Adipocyte (in vitro differentiated cells): ENCODE measurements at regions not wholly inside any gene's neighbourhood (a gene's known extent, or its start where the extent isn't known, plus 50 kb on each side); places are given as distances from the start of the nearest gene placed in this dataset.

Source experiments
- DNase-seq: peaks from one replicate; pipeline ENCODE4 v3.0.0-alpha.2; 2015; ENCODE audit warnings: low read depth
- H3K27me3 ChIP-seq: replicated peaks from 2 replicates; pipeline ENCODE4 v1.7.0; 2013; ENCODE audit warnings: mild to moderate bottlenecking, low read length, moderate library complexity; ENCODE audit not compliant: control insufficient read depth, insufficient read depth
- H3K36me3 ChIP-seq: 2 replicates; pipeline ENCODE4 v1.7.0; 2013; ENCODE audit warnings: low read length, mild to moderate bottlenecking, moderate library complexity; ENCODE audit not compliant: control insufficient read depth, insufficient read depth, severe bottlenecking
- H3K4me1 ChIP-seq: 2 replicates; pipeline ENCODE4 v1.7.0; 2013; ENCODE audit warnings: mild to moderate bottlenecking, low read length, moderate library complexity; ENCODE audit not compliant: control insufficient read depth, insufficient read depth
- H3K4me3 ChIP-seq: 2 replicates; pipeline ENCODE4 v1.7.0; 2013; ENCODE audit warnings: mild to moderate bottlenecking, low read length, moderate library complexity
- H3K9ac ChIP-seq: 2 replicates; pipeline ENCODE4 v1.7.0; 2013; ENCODE audit warnings: mild to moderate bottlenecking, low read length, moderate library complexity
- H3K9me3 ChIP-seq: 2 replicates; pipeline ENCODE4 v1.7.0; 2013; ENCODE audit warnings: mild to moderate bottlenecking, low read length, moderate library complexity; ENCODE audit not compliant: control insufficient read depth

DNA sequence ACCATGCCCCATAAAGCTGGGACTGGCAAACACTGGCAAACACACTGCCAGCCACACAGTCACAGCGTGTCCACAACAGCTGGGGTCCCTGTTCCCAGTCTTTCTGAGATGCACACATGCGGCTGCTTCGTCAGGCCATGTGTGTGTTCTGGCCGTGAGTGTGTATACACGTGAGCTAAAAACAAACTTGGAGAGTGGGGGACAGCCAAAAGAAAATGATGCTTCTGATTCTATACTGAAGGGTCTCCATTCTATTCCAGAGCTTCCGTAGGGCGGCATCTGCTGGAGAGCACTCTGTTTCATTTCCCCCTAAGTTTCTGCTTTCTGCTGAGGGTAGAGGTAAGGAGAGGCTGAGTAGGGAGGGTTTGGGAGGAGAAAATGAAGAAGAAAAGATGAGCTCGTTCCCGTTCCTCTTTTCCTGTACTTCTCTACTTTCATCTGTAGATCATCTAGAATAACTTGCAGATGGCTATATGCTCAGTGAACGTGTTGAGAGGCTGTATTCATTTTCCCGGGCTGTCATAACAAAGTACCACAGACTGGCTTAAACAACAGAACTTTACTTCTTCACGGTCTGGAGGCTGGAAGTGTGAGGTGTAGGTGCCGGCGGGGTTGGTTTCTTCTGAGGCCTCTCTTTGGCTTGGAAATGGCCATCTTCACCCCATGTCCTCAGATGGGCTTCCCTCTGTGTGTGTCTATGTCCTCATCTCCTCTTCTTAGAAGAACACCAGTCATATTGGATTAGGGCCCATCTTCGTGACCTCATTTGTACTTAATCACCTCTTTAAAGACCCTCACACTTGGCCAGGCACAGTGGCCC, 151.6 kb downstream of the TOMM20 start:
- H3K9ac ChIP-seq = peak overlapping the region; percentile 17
- H3K27me3 ChIP-seq = no peaks in the 10 kb centered on the region
- no peaks in the 10 kb centered on the region for H3K9me3 ChIP-seq
- H3K4me1 ChIP-seq = peaks cover 82% of the 10 kb centered on the region
- H3K36me3 ChIP-seq = no peaks in the 10 kb centered on the region
- DNase-seq = no peak
- H3K4me3 ChIP-seq = no peak overlapping the region

DNA sequence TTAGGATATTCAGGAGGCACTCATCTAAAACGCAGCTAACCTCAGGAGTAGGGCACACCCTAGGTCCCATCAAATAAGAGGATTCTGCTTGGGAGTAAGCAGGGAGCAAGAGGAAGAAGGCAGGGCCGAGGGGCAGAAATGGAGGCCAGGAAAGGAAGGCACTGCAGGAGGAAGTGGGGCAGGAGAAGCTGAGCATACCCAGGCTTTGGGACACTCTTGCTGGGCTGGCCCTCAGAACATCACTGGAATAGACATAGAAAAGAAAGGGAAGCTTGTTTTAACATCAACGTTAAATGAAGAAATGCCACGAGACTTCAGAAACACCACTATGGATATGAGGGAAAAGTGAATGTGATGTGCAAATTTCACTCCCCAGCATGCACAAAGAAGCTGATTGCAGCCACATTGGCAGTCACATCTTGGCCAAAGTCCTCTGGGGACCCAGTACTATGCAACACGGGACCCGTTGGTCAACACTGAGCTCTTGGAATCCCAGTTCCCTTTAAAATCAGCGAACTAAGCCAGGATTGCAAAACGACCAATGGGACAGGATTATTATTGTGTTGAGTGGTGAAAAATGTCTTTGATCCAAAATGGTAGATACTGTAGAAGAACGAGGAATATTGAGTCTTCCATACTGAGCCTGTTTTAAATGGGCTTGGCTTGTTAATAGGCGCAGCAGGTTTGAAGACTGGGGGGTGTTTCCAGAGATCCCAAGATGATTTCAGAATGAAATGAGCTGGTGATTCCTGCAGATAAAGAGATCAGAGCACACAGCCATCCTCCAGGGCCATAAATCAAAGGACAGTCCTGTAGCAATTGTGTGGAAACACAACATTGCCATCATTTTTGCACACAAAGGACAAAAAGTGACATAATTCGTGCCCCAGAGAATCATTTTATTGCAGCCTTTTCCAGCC, 152.4 kb downstream of the TOMM20 start:
- Histone ChIP-seq H3K4me1 (peaks cover 82% of the 10 kb centered on the region), H3K4me3 (peak overlapping the region; percentile 7), H3K9me3 (no peaks in the 10 kb centered on the region), H3K9ac (peak overlapping the region; percentile 78), H3K27me3 (no peaks in the 10 kb centered on the region), H3K36me3 (no peaks in the 10 kb centered on the region)
- no peak for DNase-seq

DNA sequence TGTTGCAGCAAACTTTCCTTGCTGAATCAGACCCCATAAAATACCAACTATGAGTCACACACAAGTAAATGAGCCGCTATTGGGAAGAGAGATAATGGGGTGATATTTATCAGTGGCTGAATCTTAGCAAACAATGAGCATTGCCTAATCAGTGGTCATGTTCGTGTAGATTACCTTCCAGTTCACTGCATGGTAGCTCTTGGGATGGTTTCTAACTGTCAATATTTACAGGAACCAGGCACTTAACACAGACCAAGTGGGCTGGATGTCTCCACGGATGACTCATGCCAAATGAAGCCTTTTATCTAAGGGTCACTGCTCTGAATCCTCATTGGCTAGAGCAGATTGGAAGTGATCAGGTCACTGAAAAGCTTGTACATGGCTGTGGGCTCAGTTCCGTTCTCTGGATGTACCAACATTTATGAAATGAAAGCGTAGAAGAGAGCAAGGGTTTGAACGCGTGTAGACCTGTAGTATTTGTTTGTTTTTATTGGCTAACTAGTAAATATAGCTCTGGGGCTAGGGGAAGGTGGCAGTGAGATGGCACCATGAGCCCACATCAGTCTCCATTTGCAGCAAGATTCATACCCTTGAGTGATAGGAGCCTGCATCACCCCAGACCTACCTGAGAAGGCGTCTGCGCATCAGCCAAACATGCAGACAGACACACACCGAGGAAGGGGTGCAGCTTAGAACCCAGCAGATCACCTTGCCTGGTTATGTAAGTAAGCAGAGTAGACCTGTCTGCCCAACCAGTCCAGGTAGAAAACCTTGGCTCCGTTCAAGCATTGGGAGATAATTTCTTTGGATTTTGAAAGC, 153.3 kb downstream of the TOMM20 start:
- Histone ChIP-seq H3K9ac (peak overlapping the region; percentile 78), H3K4me3 (peak overlapping the region; percentile 7), H3K4me1 (peaks cover 85% of the 10 kb centered on the region), H3K36me3 (no peaks in the 10 kb centered on the region), H3K9me3 (no peaks in the 10 kb centered on the region), H3K27me3 (no peaks in the 10 kb centered on the region)
- DNase-seq = peak; percentile 70

DNA sequence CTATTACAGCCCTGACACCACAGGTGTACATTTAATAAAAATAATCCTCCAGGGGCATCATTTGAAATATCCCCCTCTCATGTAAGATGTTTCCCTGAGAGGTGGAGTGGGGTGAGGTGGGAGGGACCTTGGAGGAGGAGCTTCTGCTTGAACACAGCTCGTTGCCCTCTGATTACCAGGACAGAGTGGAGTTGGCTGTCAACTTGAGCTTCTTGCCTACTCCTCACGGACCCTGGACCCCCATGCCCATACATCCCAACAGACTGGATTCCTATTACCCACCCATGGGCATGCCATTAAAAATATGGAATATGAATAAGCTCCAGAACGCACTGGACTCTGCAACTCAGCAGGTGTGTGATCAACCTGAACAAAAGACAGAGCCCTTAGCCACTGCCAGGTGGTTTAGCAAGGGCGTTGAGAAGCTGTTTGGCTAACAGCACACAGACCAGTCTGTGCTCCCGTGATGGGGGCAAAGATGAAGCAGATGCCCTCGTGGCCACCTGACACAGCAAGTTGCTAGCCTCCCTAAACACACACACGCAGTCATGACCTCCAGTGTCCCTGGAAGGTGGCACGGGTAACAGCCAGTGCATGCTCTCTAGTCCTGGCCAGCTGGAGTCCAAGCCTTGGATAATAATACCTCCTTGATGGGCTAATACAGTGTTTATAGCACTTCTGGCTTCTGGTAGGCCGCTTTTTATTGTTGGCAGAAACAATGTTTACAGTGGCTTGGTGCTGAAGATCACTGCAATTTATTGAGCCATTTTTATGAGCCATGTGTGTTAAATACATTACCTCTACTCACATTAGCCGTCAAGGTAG, 155.0 kb downstream of the TOMM20 start:
- no peaks in the 10 kb centered on the region for H3K36me3 ChIP-seq
- H3K27me3 ChIP-seq = no peaks in the 10 kb centered on the region
- H3K4me3 ChIP-seq = no peak overlapping the region
- peaks cover 85% of the 10 kb centered on the region for H3K4me1 ChIP-seq
- no peak for DNase-seq
- H3K9ac ChIP-seq = no peak overlapping the region
- no peaks in the 10 kb centered on the region for H3K9me3 ChIP-seq

DNA sequence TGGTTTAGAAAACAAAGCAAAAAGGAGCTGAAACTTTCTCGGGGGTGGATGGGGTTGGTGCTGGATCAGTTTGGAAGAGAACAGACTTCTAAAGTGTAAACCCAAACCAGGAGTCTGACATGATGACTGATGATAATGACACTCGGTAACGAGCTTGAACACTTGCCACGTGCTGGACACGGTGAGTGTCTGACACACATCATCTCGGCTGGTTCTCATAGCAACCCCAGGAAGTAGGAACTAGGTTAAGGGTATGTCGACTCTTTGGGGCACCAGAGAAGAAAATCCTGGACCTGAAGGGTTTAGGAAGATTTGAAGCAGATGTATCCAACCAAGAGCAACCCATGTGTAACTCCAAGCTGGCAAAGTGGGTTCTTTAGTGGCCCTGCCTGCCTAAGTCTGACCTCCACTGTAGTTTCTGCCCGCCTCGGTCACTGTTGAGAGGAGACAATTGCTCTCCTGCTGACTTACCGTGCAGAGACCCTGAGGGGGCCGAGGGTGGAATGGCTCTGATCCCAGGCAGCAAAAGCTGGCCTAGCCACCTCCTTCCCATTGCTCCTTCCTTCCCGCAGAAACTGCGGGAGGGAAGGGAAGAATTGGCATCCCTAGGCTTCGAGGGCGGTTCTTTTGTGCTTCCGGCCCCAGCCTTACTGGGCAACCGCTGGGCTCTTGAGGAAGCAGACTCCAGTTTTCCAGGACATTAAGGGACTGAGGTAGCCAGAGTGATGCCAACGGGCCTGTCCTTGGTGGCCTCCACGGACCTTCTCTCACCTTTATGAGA, 156.0 kb downstream of the TOMM20 start:
- no peaks in the 10 kb centered on the region for H3K36me3 ChIP-seq
- H3K4me3 ChIP-seq = no peak overlapping the region
- H3K4me1 ChIP-seq = peaks cover 80% of the 10 kb centered on the region
- H3K9me3 ChIP-seq = no peaks in the 10 kb centered on the region
- no peaks in the 10 kb centered on the region for H3K27me3 ChIP-seq
- no peak for DNase-seq
- H3K9ac ChIP-seq = no peak overlapping the region

DNA sequence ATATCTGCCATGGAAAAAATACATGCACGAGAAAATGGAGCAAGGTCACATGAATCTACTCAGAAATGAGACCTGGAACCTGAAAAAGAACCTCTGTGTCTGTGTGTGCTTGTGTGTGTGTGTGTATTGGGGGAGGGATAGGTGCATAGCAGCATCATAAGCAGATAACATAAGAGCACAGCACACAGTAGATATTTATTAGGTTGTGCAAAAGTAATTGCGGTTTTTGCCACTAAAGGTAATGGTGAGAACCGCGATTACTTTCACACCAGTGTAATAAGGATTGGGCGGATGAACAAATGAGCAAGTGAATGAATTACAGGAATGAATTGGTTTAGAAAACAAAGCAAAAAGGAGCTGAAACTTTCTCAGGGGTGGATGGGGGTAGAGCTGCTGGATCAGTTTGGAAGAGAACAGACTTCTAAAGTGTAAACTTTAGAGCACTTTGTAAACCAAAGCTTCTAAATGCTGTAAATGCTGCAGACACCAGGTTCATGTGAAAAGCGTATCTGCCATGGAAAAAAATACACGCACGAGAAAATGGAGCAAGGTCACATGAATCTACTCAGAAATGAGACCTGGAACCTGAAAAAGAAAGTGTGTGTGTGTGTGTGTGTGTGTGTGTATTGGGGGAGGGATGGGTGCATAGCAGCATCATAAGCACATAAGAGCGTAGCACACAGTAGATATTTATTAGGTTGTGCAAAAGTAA, 156.9 kb downstream of the TOMM20 start:
- H3K27me3 ChIP-seq = no peaks in the 10 kb centered on the region
- H3K36me3 ChIP-seq = no peaks in the 10 kb centered on the region
- DNase-seq = no peak
- peaks cover 72% of the 10 kb centered on the region for H3K4me1 ChIP-seq
- H3K9me3 ChIP-seq = no peaks in the 10 kb centered on the region
- H3K9ac ChIP-seq = peak overlapping the region; percentile 89
- H3K4me3 ChIP-seq = no peak overlapping the region

DNA sequence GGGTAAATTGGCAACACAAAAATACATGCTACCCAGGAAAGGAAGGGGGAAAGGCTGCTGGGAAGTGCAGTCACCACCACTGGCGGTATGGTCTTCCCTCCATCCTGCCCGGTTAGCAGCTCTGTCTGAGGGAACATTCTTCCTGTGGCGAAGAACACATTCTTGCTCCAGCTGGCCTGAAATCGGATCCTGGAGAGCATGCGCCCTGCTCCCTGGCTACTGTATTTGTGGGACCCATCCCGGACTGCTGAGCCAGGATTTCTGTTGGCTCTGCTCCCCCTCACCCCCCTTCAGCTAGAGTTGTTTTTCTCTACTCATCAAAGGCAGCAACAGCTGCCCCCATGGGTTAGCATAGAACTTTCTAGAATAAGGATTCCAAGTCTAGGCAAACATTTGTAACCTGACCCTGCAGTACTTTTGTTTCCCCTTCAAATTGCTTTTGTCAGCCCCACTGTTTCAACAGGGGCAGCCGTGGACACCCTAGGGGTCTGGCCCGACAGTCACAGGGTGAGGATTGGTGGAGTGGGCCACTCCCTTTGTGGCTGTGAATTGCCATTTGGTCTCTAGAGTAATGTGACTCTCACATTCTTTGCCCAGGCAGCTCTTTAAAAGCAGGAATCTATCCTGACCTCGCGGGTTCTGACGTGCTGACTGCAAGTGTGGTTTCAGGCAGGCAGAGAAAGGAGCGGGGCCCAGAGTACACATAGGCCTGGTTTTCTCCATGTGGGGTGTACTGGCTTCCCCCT, 157.7 kb downstream of the TOMM20 start:
- H3K9me3 ChIP-seq = no peaks in the 10 kb centered on the region
- peak overlapping the region; percentile 89 for H3K9ac ChIP-seq
- no peaks in the 10 kb centered on the region for H3K36me3 ChIP-seq
- H3K4me3 ChIP-seq = peak overlapping the region; percentile 73
- peak; percentile 90 for DNase-seq
- peaks cover 63% of the 10 kb centered on the region for H3K4me1 ChIP-seq
- H3K27me3 ChIP-seq = no peaks in the 10 kb centered on the region

DNA sequence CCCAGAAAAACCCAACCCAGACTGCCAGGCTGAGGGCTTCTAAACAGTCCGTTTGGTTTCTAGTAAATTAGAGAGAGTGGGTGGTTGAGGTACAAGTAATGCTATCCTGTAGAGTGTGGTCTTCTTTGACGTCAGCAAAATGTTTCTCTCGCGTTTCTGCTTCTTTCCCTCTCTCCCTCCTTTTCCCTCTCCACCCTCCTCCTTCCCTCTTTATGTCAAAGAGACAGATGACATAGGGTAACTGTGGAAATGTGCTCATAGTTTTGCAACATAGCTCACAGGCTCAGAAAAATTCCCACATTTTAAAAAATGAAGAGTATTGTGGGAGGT, 158.3 kb downstream of the TOMM20 start:
- Histone ChIP-seq H3K9ac (peak overlapping the region; percentile 89), H3K4me1 (peaks cover 59% of the 10 kb centered on the region), H3K27me3 (no peaks in the 10 kb centered on the region), H3K4me3 (peak overlapping the region; percentile 73), H3K36me3 (no peaks in the 10 kb centered on the region), H3K9me3 (no peaks in the 10 kb centered on the region)
- no peak for DNase-seq
